ENCODE measurements at regions not wholly inside any gene's neighbourhood (a gene's known extent, or its start where the extent isn't known, plus 50 kb on each side); places are given as distances from the start of the nearest gene placed in this dataset.

GRCh38 chr3:88863196-88863595, 244.2 kb upstream of the EPHA3 start:
- CTCF ChIA-PET: no interaction called here
- Mint-ChIP-seq H3K4me1 (no peaks in the 10 kb centered on the region), H3K36me3 (no peaks in the 10 kb centered on the region), H3K9me3 (peaks cover 15% of the 10 kb centered on the region), H3K4me3 (no peak overlapping the region), H3K27ac (no peak overlapping the region), H3K27me3 (ENCODE audit: low read depth) (no peaks in the 10 kb centered on the region)
- POLR2A ChIA-PET: interaction anchor here (0.7 kb wide), 1 partner anchor 248 kb away, joined by 3 read pairs; no protein-coding TSS in a partner anchor
- TF ChIP-seq ZNF671 (CRISPR knock-in tag; IDR thresholded peaks at IDR 0.05) (no peak), STAT6 (CRISPR knock-in tag; conservative IDR thresholded peaks at IDR 0.05; ENCODE audit: low read depth) (no peak), ZNF416 (CRISPR knock-in tag; IDR thresholded peaks at IDR 0.05) (no peak), ESRRA (CRISPR knock-in tag; IDR thresholded peaks at IDR 0.05; ENCODE audit: borderline replicate concordance) (no peak), TEAD4 (CRISPR knock-in tag; IDR thresholded peaks at IDR 0.05) (no peak), ZNF138 (CRISPR knock-in tag; conservative IDR thresholded peaks at IDR 0.05) (no peak), ATF3 (CRISPR knock-in tag; conservative IDR thresholded peaks at IDR 0.05) (no peak), MLX (CRISPR knock-in tag; IDR thresholded peaks at IDR 0.05) (no peak), ZBTB21 (CRISPR knock-in tag; IDR thresholded peaks at IDR 0.05; ENCODE audit: borderline replicate concordance) (no peak), GRHL2 (CRISPR knock-in tag; IDR thresholded peaks at IDR 0.05; ENCODE audit: insufficient replicate concordance, severe bottlenecking) (no peak)
- DNase-seq (ENCODE audit: low spot score) (no peak), ATAC-seq (no peak)

GRCh38 chr3:88876724-88877123, 230.7 kb upstream of the EPHA3 start:
- Mint-ChIP-seq H3K36me3 (no peaks in the 10 kb centered on the region), H3K27me3 (ENCODE audit: low read depth) (no peaks in the 10 kb centered on the region), H3K4me3 (no peak overlapping the region), H3K9me3 (peaks cover 3% of the 10 kb centered on the region; the same call in 1 of the 2 replicates), H3K27ac (no peak overlapping the region), H3K4me1 (no peaks in the 10 kb centered on the region)
- no peak for ATAC-seq
- ChIA-PET POLR2A (no interaction called here), CTCF (no interaction called here)
- no peak for DNase-seq (ENCODE audit: low spot score)
- TF ChIP-seq CREM (CRISPR knock-in tag; IDR thresholded peaks at IDR 0.05) (no peak), ZNF416 (CRISPR knock-in tag; IDR thresholded peaks at IDR 0.05) (no peak), ZNF263 (CRISPR knock-in tag; IDR thresholded peaks at IDR 0.05; ENCODE audit: low read depth) (no peak), ATF6 (CRISPR knock-in tag; IDR thresholded peaks at IDR 0.05) (no peak), KAT7 (CRISPR knock-in tag; IDR thresholded peaks at IDR 0.05; ENCODE audit: borderline replicate concordance) (no peak), ZMAT4 (CRISPR knock-in tag; IDR thresholded peaks at IDR 0.05) (no peak), JAZF1 (CRISPR knock-in tag; IDR thresholded peaks at IDR 0.05) (no peak), ETV6 (CRISPR knock-in tag; IDR thresholded peaks at IDR 0.05) (no peak), CTCF (IDR thresholded peaks at IDR 0.05) (no peak), EMX1 (CRISPR knock-in tag; IDR thresholded peaks at IDR 0.05) (no peak), SMAD3 (CRISPR knock-in tag; IDR thresholded peaks at IDR 0.05; ENCODE audit: borderline replicate concordance) (no peak), ZNF512 (CRISPR knock-in tag; IDR thresholded peaks at IDR 0.05; ENCODE audit: borderline replicate concordance) (no peak), RELA (CRISPR knock-in tag; IDR thresholded peaks at IDR 0.05; ENCODE audit: borderline replicate concordance) (no peak), NR2C2 (CRISPR knock-in tag; IDR thresholded peaks at IDR 0.05) (no peak)

All from WTC11 (cell line).